ENCODE measurements at regions not wholly inside any gene's neighbourhood (a gene's known extent, or its start where the extent isn't known, plus 50 kb on each side); places are given as distances from the start of the nearest gene placed in this dataset.

DNA sequence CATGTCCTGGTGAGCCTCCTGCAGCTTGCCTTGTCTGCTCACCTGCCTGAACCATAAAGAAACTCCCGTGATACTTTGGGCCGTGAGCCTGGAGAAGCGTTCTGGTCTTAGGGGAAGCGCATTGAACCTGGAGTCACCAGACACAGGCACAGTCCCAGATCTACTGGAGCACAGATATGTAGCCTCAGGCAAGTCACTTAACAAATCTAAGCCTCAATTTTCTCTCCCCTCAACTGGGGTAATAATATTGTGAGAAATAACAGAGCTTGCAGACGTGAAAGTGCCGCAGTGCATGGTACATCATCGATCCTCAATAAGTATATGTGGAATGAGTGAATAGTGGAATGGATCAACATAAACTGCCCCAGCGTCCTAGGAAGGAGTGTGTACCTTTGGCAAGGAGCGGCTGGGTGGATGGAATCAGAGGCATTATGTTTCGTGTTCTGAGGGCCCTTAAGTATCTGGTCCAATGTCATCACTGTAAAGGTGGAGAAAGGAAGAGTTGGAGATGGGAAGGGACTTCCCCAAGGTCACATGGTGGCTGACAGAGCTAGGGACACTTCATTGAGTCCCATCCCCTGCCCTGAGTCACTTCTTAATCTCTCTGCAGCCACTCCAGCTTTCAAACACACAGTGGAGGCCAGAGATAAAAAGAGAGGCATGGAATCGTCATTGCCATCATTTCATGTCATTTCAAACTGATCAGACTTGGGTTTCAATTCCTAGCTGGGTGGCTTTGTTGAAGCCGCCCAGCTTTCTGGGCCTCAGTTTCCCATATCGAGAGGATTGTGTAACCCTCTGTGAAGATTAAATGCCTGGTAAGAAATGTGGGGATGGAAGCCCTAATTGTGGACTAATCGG, 172.4 kb downstream of the DDX1 start:
- TF ChIP-seq EP300 (IDR thresholded peaks at IDR 0.05; ENCODE audit: borderline replicate concordance in 1 of 2, low read depth in 2 of 2, low read length in 2 of 2): no peak
- TF ChIP-seq SUZ12 (IDR thresholded peaks at IDR 0.05; ENCODE audit: low read length): no peak
- TF ChIP-seq, protein P1, sequence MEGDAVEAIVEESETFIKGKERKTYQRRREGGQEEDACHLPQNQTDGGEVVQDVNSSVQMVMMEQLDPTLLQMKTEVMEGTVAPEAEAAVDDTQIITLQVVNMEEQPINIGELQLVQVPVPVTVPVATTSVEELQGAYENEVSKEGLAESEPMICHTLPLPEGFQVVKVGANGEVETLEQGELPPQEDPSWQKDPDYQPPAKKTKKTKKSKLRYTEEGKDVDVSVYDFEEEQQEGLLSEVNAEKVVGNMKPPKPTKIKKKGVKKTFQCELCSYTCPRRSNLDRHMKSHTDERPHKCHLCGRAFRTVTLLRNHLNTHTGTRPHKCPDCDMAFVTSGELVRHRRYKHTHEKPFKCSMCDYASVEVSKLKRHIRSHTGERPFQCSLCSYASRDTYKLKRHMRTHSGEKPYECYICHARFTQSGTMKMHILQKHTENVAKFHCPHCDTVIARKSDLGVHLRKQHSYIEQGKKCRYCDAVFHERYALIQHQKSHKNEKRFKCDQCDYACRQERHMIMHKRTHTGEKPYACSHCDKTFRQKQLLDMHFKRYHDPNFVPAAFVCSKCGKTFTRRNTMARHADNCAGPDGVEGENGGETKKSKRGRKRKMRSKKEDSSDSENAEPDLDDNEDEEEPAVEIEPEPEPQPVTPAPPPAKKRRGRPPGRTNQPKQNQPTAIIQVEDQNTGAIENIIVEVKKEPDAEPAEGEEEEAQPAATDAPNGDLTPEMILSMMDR (IDR thresholded peaks at IDR 0.05; ENCODE audit: control extremely low read depth in 1 of 3, insufficient read depth in 1 of 3, low read depth in 1 of 3, low read length in 3 of 3): no peak
- TF ChIP-seq POLR2A (IDR thresholded peaks at IDR 0.05; ENCODE audit: control extremely low read depth in 1 of 2, low read depth in 2 of 2, low read length in 2 of 2): no peak
- TF ChIP-seq CHD2 (IDR thresholded peaks at IDR 0.05; ENCODE audit: low read length): no peak
- TF ChIP-seq SIN3A (conservative IDR thresholded peaks at IDR 0.05 in 1 of 2, IDR thresholded peaks at IDR 0.05 in 1 of 2; ENCODE audit: low read depth in 1 of 2, low read length in 2 of 2): no peak
- TF ChIP-seq RXRA (IDR thresholded peaks at IDR 0.05; ENCODE audit: insufficient read depth, low read depth, low read length): no peak
- no peak for TF ChIP-seq CHD1 (IDR thresholded peaks at IDR 0.05; ENCODE audit: low read depth, low read length)
- TF ChIP-seq EZH2 (IDR thresholded peaks at IDR 0.05; ENCODE audit: low read depth, low read length, severe bottlenecking): no peak
- TF ChIP-seq, protein P2, sequence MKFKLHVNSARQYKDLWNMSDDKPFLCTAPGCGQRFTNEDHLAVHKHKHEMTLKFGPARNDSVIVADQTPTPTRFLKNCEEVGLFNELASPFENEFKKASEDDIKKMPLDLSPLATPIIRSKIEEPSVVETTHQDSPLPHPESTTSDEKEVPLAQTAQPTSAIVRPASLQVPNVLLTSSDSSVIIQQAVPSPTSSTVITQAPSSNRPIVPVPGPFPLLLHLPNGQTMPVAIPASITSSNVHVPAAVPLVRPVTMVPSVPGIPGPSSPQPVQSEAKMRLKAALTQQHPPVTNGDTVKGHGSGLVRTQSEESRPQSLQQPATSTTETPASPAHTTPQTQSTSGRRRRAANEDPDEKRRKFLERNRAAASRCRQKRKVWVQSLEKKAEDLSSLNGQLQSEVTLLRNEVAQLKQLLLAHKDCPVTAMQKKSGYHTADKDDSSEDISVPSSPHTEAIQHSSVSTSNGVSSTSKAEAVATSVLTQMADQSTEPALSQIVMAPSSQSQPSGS (IDR thresholded peaks at IDR 0.05; ENCODE audit: low read length): no peak
- no peak for TF ChIP-seq KDM4A (IDR thresholded peaks at IDR 0.05; ENCODE audit: low read depth, low read length, severe bottlenecking)
- TF ChIP-seq CREB1 (IDR thresholded peaks at IDR 0.05): no peak
- no peak for TF ChIP-seq HDAC2 (IDR thresholded peaks at IDR 0.05; ENCODE audit: borderline replicate concordance in 1 of 2, low read depth in 2 of 2, low read length in 2 of 2)
